ENCODE measurements at regions not wholly inside any gene's neighbourhood (a gene's known extent, or its start where the extent isn't known, plus 50 kb on each side); places are given as distances from the start of the nearest gene placed in this dataset.
"Not testable (repeated sequence)": the region's sequence is repeated elsewhere in the genome, so short reads cannot be mapped to it uniquely, and the experiment has no call there.

DNA sequence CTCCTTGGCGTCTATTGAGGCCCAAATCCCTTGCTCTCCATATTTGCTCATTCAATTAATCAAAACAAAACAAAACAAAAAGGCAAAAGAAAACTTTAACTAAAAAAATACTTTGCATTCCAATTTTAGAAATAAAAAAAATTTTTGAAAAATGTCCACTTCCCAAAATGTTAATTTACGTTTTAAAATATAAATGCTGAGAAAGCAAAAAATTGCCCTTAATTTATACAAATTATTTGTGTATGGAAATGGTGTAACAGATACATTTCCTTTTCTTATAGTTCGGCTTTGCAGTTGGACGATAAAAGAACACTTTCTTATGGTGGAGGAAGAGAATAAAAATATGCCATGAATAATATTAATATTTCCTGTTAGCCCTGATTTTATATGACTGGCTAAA is 652.8 kb upstream of the PFKP start:
- DNase-seq, result no peak

DNA sequence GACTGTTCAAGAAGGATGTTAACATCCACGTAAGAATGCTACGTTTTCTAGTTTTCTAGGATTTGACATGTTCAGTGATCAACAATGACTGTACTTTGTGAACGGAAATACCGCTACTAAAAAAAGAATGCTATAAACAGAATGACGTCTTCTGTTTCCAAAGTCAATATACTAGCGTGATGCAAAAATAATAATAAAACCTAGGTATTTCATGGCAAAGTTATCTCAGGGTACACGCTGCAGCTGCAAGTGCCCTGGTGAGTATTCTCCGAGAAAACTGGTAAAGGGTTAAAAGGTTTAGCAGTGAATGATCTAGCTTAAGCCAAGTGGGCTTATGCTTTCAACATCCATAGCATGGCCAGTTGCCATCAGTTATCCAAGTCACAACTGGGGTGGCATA is 653.3 kb upstream of the PFKP start:
- DNase-seq, result no peak

- DNase-seq, result no peak
These were observed 657.3 kb upstream of the PFKP start for GRCh38 chr10:2410049-2410448.

- no peak for DNase-seq
These were observed 664.1 kb upstream of the ADARB2 start for GRCh38 chr10:2401459-2401858.

DNA sequence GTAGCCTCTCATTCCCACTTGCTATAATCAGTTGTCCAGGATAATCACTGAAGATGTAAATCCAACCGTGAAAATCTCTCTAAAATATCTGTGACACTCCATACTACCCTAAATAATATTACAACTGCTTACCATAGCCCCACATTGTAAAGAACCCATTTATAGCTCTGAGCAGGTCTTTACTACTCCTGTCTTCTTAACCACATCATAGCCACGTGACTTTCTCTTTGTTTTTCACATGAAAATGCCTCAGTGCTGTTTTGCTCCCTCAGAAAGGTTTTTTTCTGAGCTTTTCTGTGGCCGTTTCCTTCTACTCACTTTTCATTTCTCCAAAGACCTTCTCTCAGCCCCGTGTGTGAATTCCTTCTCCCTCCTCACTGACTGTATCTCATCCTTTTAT is 662.2 kb upstream of the ADARB2 start:
- DNase-seq, result no peak

- no peak for DNase-seq
These were observed 655.0 kb upstream of the ADARB2 start for GRCh38 chr10:2392145-2392812.

GRCh38 chr10:2387672-2388071 is 650.3 kb upstream of the ADARB2 start:
- DNase-seq, result no peak

GRCh38 chr10:2387261-2387660 is 649.9 kb upstream of the ADARB2 start:
- DNase-seq, result no peak

GRCh38 chr10:2380218-2380617 is 642.9 kb upstream of the ADARB2 start:
- no peak for DNase-seq

DNA sequence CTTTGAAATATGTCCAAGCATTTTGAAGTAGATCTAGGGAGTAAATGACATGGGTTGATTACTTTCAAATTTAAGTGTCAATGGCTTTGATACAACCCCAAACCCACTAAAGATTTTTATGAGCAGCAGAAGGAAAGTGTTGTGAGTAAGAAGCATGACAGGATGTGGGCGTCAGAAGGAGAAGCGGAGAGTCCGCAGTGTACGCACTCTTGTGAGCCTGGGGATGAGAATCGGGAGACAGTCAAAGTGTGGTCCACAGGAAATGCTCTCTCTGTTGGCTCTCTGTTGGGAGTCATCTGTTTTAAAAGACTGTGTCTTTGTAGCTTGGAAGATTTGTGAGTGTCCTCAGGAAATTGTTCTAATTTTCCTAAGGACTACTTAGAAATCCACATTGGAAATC is 629.8 kb upstream of the ADARB2 start:
- DNase-seq, result no peak

DNA sequence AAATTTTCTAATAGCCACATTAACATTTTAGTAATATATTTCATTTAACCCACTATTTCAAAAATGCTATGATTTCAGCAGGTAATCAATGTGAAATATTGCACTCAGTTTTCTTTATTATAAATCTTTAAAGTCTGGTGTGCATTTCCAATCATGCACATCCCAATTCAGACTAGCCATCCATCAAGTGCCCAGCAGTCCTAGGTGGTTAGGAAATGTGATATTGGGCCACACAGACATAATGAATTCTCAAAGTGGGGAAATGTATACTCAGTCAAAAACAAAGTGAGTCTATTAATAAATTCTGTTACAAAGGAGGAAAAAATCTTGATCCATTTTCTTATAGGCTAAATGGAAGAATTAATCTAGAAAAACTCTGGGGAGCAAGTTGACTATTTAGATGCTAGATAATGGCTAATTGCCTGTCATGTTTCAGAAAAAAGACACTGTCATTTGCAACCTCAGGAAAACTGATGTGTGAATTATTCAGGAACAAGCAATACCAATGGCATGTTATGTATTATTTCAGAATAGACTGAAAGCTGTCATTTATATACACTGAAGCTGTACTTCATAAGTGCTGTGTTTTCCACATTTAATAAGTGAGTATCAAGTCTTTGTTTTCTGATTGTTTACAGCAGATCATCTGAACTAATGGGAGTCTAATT is 629.1 kb upstream of the ADARB2 start:
- no peak for DNase-seq

DNA sequence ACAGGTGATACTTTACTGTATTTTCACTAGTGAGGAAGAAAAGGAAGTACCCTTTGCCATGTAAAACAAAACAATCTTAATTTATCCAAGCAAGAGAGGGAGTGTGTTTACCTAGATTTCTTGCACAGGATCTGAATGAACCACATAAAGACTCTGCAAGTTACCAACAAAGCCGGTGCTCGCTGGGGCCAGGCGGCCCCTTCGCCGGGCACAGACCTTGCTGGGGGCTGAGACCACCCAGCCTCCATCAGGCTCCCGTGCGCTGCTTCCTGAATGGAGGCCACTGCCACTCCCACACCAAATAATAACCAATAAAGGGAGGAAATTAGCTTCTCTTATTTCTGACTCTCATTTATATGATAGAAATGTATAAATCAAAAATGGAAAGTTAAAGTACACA is 625.0 kb upstream of the ADARB2 start:
- DNase-seq, result no peak

DNA sequence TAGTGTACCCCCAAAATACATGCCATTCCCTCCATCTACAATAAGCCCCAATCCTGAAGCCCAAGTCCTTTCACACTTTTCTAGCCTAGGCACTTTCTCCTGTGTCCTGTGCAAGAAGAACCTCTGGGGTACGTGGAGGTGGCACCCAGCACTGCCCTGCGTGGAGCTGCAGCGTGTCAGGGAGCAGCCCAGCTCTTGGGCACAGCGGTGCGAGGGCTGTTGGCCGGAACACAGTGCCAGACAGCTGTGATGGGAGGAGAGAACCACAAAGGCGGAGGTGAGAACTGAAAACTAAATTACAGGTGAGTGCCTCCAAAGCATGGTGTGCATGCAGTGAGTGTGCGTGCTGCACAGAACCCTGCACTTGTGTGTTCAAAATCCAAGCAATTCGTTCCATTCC is 621.3 kb upstream of the ADARB2 start:
- no peak for DNase-seq

GRCh38 chr10:2356670-2357069 is 619.3 kb upstream of the ADARB2 start:
- DNase-seq, result no peak

DNA sequence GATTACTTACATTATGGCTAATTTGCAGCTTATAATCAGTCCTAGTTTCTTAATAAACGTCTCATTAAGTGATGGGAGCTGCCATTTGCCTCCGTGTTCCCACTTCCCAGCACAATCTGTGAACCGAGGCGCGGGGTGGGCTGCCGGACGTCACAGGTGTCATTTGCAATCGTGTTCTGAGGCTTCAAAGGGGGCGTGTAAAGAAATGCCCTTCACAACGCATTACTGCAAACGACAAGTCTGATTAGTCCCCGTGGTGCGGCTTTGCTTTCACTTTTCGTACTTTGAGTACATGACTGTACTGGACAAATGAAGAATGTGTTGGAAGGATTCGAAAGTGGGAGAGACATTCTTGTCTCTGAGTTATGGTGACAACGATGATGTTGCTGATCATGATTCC is 614.2 kb upstream of the ADARB2 start:
- DNase-seq, result peak; percentile 89

DNA sequence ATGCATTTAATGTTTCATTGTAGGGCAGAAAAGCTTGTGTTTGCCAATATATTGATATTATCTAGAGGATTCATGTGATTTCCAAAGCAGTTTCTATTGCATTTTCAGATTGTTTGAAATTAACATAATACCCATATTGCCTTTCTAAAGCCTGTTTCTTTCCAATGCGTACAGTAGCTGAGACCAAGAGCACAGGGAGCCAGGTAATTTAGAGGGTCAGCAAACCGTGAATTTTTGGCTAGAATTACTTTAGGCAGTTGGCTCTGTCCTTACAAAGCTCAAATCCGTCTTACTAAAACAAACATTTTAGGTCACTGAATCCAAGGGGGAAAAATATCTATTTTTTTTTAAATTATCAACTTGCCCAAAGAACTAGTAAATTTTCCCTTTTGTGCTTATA is 604.9 kb upstream of the ADARB2 start:
- no peak for DNase-seq

DNA sequence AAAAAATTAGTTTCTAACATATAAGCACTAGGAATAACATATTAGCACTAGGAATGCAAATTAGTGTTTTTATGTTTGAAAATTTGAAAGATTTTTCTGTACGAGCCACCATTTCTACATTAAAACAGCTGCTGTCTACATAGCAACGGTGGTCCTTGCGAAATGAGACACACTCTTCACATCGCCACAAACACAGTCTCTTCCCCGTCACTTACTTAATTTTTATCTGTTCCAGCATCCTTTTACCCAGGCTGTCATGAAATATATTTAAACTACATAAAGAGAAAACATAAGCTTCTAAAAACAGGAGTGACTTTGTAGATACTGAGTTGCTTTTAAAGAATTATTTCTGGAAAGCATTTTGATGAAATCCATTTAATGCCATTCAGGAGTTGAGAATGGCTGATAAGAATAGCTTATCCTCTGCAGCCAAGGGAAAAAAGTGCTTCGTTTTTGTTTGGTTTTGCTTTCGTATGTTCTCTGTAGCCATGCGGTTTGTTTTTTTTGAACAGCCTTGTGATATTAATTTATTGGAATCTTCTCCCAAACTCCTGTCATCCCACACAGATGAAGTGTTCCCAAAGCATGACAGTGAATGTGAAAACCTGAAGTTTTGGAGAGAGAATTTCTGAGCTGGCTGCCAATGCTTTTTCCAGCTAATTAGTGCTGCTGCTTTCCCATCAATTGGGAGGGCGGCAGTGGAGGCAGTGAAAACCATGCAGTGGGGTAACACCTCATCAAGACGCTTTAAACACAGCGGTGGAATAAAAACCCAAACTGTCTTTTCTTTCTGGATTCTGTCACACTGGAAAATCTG is 603.7 kb upstream of the ADARB2 start:
- no peak for DNase-seq

DNA sequence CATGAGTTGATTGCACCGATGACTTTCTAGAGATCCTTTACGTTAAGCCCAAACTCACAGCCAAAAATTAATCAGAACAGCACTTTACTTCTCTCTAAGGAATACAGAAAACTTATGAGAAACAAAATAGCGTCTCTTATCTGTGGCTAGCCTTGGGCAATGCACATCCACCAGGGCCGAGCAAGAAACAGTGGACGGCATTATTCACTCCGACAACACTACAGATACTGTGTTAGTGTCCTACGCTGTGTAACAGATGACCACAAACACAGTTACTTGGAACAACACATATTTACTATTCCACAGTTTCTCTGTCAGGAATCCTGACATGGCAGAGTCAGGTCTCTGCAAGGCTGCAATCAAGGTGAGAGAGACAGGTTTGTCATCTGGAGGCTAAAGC is 598.3 kb upstream of the ADARB2 start:
- no peak for DNase-seq

GRCh38 chr10:2334575-2334974 is 597.2 kb upstream of the ADARB2 start:
- DNase-seq, result no peak

DNA sequence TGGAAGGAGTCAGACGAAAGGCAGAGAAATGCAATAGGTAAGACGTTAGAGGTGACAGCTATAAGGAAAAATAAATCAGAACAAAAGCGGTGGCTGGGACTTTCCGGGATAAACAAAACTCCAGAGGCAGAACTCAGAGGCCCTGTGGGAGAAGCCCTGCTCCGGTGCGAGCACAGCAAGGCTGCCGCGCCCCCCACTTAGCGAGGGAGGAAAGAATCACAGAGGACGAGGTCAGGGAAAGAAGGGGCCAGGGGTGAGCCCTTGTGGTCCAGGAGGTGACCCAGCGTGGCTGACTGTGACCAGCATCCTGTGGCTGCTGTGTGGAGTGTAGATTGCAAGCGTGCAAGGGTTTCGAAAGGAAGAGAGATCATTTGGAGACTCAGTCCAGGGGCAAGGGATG is 591.8 kb upstream of the ADARB2 start:
- DNase-seq, result no peak

DNA sequence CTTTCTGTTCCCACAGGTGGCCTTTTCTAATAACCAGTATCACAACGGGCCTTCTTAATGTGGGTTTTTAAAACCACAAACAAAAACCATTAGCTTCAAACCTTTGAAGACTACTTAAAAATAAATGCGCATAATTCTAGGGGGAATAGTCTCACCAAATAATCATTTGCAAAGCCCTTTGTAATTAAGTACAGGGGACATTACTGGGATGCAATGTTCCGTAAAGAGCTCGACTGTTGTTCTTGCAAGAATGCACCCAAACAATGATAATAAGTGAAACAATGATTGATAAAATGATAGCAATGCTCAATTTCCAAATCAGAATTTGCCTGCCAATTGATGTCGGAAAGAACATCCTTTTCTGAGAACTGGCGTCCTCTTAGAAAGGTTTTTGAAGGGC is 589.1 kb upstream of the ADARB2 start:
- DNase-seq, result peak; percentile 49

- DNase-seq, result not testable (repeated sequence)
These were observed 577.7 kb upstream of the ADARB2 start for GRCh38 chr10:2315045-2315485.

GRCh38 chr10:2306081-2306480 is 568.8 kb upstream of the ADARB2 start:
- DNase-seq, result no peak

- no peak for DNase-seq
These were observed 565.8 kb upstream of the ADARB2 start for GRCh38 chr10:2303169-2303568.
